IPS-20b (cell line): ENCODE measurements at regions not wholly inside any gene's neighbourhood (a gene's known extent, or its start where the extent isn't known, plus 50 kb on each side); places are given as distances from the start of the nearest gene placed in this dataset.
"Not testable (repeated sequence)": the region's sequence is repeated elsewhere in the genome, so short reads cannot be mapped to it uniquely, and the experiment has no call there.

Experiments
- H3K27ac ChIP-seq: one replicate; pipeline ENCODE4 v1.5.1; 2013; ENCODE audit warnings: low read length
- H3K27me3 ChIP-seq: 2 replicates; pipeline ENCODE4 v1.6.1; 2013; ENCODE audit warnings: mild to moderate bottlenecking, low read length, inconsistent platforms; ENCODE audit not compliant: insufficient read depth
- H3K36me3 ChIP-seq: 2 replicates; pipeline ENCODE4 v1.6.1; 2013; ENCODE audit warnings: low read depth, mild to moderate bottlenecking, inconsistent platforms, low read length, moderate library complexity; ENCODE audit not compliant: insufficient read depth
- H3K4me1 ChIP-seq: 2 replicates; pipeline ENCODE4 v1.6.1; 2013; ENCODE audit warnings: mild to moderate bottlenecking, control low read depth, inconsistent platforms, low read length, moderate library complexity; ENCODE audit not compliant: insufficient read depth
- H3K4me3 ChIP-seq: 2 replicates; pipeline ENCODE4 v1.5.1; 2013; ENCODE audit warnings: mild to moderate bottlenecking, low read length, inconsistent platforms
- H3K9ac ChIP-seq: 2 replicates; pipeline ENCODE4 v1.6.1; 2013; ENCODE audit warnings: low read depth, mild to moderate bottlenecking, inconsistent platforms, low read length, moderate library complexity
- H3K9me3 ChIP-seq: 2 replicates; pipeline ENCODE4 v1.6.1; 2013; ENCODE audit warnings: mild to moderate bottlenecking, low read depth, low read length, inconsistent platforms; ENCODE audit not compliant: insufficient read depth

- not testable (repeated sequence) for H3K27me3 ChIP-seq, H3K4me1 ChIP-seq, H3K36me3 ChIP-seq, H3K9ac ChIP-seq, H3K9me3 ChIP-seq, H3K27ac ChIP-seq, H3K4me3 ChIP-seq
Measured at GRCh38 chrX:65851306-65851705, 183.9 kb downstream of the MSN start.

GRCh38 chrX:65850821-65851220 is 183.4 kb downstream of the MSN start:
- H3K4me3 ChIP-seq, H3K9ac ChIP-seq, H3K27me3 ChIP-seq, H3K9me3 ChIP-seq, H3K4me1 ChIP-seq, H3K27ac ChIP-seq, H3K36me3 ChIP-seq: not testable (repeated sequence)

- Histone ChIP-seq H3K27me3 (no peaks in the 10 kb centered on the region), H3K4me1 (no peaks in the 10 kb centered on the region), H3K9me3 (no peaks in the 10 kb centered on the region), H3K4me3 (no peak overlapping the region), H3K27ac (no peak overlapping the region), H3K9ac (no peak overlapping the region), H3K36me3 (no peaks in the 10 kb centered on the region)
Measured at GRCh38 chrX:65846974-65847373, 179.5 kb downstream of the MSN start.

GRCh38 chrX:65841263-65841662 is 173.8 kb downstream of the MSN start:
- H3K9ac ChIP-seq, result no peak overlapping the region
- no peak overlapping the region for H3K4me3 ChIP-seq
- no peaks in the 10 kb centered on the region for H3K27me3 ChIP-seq
- no peaks in the 10 kb centered on the region for H3K36me3 ChIP-seq
- no peaks in the 10 kb centered on the region for H3K9me3 ChIP-seq
- no peak overlapping the region for H3K27ac ChIP-seq
- H3K4me1 ChIP-seq, result no peaks in the 10 kb centered on the region

- H3K9me3 ChIP-seq, result no peaks in the 10 kb centered on the region
- H3K27ac ChIP-seq, result no peak overlapping the region
- no peak overlapping the region for H3K4me3 ChIP-seq
- H3K9ac ChIP-seq, result no peak overlapping the region; the same call in 1 of the 2 replicates
- no peaks in the 10 kb centered on the region for H3K36me3 ChIP-seq
- no peaks in the 10 kb centered on the region for H3K4me1 ChIP-seq
- H3K27me3 ChIP-seq, result no peaks in the 10 kb centered on the region
Measured at GRCh38 chrX:65838674-65839073, 171.2 kb downstream of the MSN start.

- Histone ChIP-seq H3K27ac (no peak overlapping the region), H3K9me3 (no peaks in the 10 kb centered on the region), H3K27me3 (no peaks in the 10 kb centered on the region), H3K4me3 (no peak overlapping the region), H3K4me1 (no peaks in the 10 kb centered on the region), H3K36me3 (no peaks in the 10 kb centered on the region), H3K9ac (no peak overlapping the region)
Measured at GRCh38 chrX:65837875-65838549, 170.6 kb downstream of the MSN start.

- Histone ChIP-seq H3K9ac (no peak overlapping the region), H3K27ac (no peak overlapping the region), H3K4me3 (no peak overlapping the region), H3K9me3 (no peaks in the 10 kb centered on the region), H3K36me3 (no peaks in the 10 kb centered on the region), H3K27me3 (no peaks in the 10 kb centered on the region), H3K4me1 (no peaks in the 10 kb centered on the region)
Measured at GRCh38 chrX:65831268-65831667, 163.8 kb downstream of the MSN start.

GRCh38 chrX:65828599-65828998 is 161.1 kb downstream of the MSN start:
- Histone ChIP-seq H3K9me3 (no peaks in the 10 kb centered on the region), H3K27me3 (no peaks in the 10 kb centered on the region), H3K27ac (no peak overlapping the region), H3K36me3 (no peaks in the 10 kb centered on the region), H3K4me1 (no peaks in the 10 kb centered on the region), H3K9ac (no peak overlapping the region), H3K4me3 (no peak overlapping the region)

GRCh38 chrX:65825226-65825625 is 157.8 kb downstream of the MSN start:
- peaks cover 13% of the 10 kb centered on the region for H3K27me3 ChIP-seq
- not testable (repeated sequence) for H3K36me3 ChIP-seq, H3K9ac ChIP-seq, H3K27ac ChIP-seq, H3K4me1 ChIP-seq, H3K9me3 ChIP-seq, H3K4me3 ChIP-seq

GRCh38 chrX:65821721-65822496 is 154.5 kb downstream of the MSN start:
- no peak overlapping the region for H3K27ac ChIP-seq
- peaks cover 8% of the 10 kb centered on the region; the same call in 1 of the 2 replicates for H3K4me1 ChIP-seq
- peak overlapping the region; percentile 37; the same call in 1 of the 2 replicates for H3K9ac ChIP-seq
- H3K9me3 ChIP-seq, result no peaks in the 10 kb centered on the region
- H3K36me3 ChIP-seq, result no peaks in the 10 kb centered on the region
- peak overlapping the region; percentile 35; the same call in 1 of the 2 replicates for H3K4me3 ChIP-seq
- peaks cover 13% of the 10 kb centered on the region for H3K27me3 ChIP-seq

- not testable (repeated sequence) for H3K4me3 ChIP-seq, H3K4me1 ChIP-seq, H3K9ac ChIP-seq, H3K36me3 ChIP-seq, H3K9me3 ChIP-seq, H3K27ac ChIP-seq
- H3K27me3 ChIP-seq, result peaks cover 13% of the 10 kb centered on the region
Measured at GRCh38 chrX:65819983-65820382, 152.5 kb downstream of the MSN start.

- no peaks in the 10 kb centered on the region for H3K27me3 ChIP-seq
- no peaks in the 10 kb centered on the region for H3K9me3 ChIP-seq
- no peaks in the 10 kb centered on the region for H3K4me1 ChIP-seq
- H3K36me3 ChIP-seq, result no peaks in the 10 kb centered on the region
- H3K9ac ChIP-seq, result no peak overlapping the region
- H3K27ac ChIP-seq, result no peak overlapping the region
- no peak overlapping the region for H3K4me3 ChIP-seq
Measured at GRCh38 chrX:65813245-65813644, 145.8 kb downstream of the MSN start.
